PC-3 (cell line): ENCODE measurements at regions not wholly inside any gene's neighbourhood (a gene's known extent, or its start where the extent isn't known, plus 50 kb on each side); places are given as distances from the start of the nearest gene placed in this dataset.

Experiments
- ATAC-seq: fragments of 200-7000 bp; cut with Tn5 transposase; 2 replicates; pipeline ENCODE4 v1.9.1; 2020; ENCODE audit warnings: mild to moderate bottlenecking, moderate library complexity
- BruUV-seq: library from RNA; stranded (reverse); fragments of 400-500 nt; replicated peaks from 2 replicates; lab custom pipeline; 2021; lab: Mats Ljungman, UMichigan
- CTCF ChIA-PET: fragments of 300-600 bp; sonication (Branson Sonifier 250); formaldehyde crosslinking; loops from one replicate; lab custom pipeline; 2022; ENCODE audit warnings: antibody characterized with exemption; lab: Charles Lee
- POLR2A ChIA-PET: fragments of 300-600 bp; sonication (Branson Sonifier 250); formaldehyde crosslinking; loops from one replicate; lab custom pipeline; 2022; ENCODE audit warnings: antibody characterized with exemption; ENCODE audit not compliant: unreplicated experiment; lab: Charles Lee
- DNase-seq: peaks from one replicate; pipeline ENCODE4 v3.0.0-alpha.2; 2015
- H2AFZ ChIP-seq: fragments of 300-600 bp; sonication (generic); 2 replicates; pipeline ENCODE4 v1.6.0; 2016; ENCODE audit warnings: antibody characterized with exemption, low read length
- H3F3A ChIP-seq: fragments of 300-600 bp; sonication (generic); one replicate; pipeline ENCODE4 v1.6.0; 2017; ENCODE audit warnings: antibody characterized with exemption, low read length, control low read depth, mild to moderate bottlenecking; ENCODE audit not compliant: unreplicated experiment
- H3K27ac ChIP-seq: fragments of 300-600 bp; sonication (generic); 2 replicates; pipeline ENCODE4 v1.5.1; 2016; ENCODE audit warnings: mild to moderate bottlenecking, low read length
- H3K27me3 ChIP-seq: fragments of 300-600 bp; sonication (generic); 2 replicates; pipeline ENCODE4 v1.6.1; 2016; ENCODE audit warnings: low read length, mixed read lengths
- H3K36me3 ChIP-seq: fragments of 300-600 bp; sonication (generic); 2 replicates; pipeline ENCODE4 v1.6.1; 2016; ENCODE audit warnings: low read depth, mixed run types, low read length, mixed read lengths
- H3K4me1 ChIP-seq: fragments of 300-600 bp; sonication (generic); 2 replicates; pipeline ENCODE4 v1.5.1; 2016; ENCODE audit warnings: low read length; ENCODE audit not compliant: insufficient read depth
- H3K4me2 ChIP-seq: fragments of 300-600 bp; sonication (generic); 2 replicates; pipeline ENCODE4 v1.6.0; 2016; ENCODE audit warnings: low read length
- H3K4me3 ChIP-seq: fragments of 300-600 bp; sonication (generic); 2 replicates; pipeline ENCODE4 v1.5.1; 2016; ENCODE audit warnings: mild to moderate bottlenecking, low read length, mixed read lengths
- H3K79me2 ChIP-seq: fragments of 300-600 bp; sonication (generic); 2 replicates; pipeline ENCODE4 v1.6.1; 2017; ENCODE audit warnings: low read length, mixed read lengths
- H3K9ac ChIP-seq: fragments of 300-600 bp; sonication (generic); 2 replicates; pipeline ENCODE4 v1.6.0; 2016; ENCODE audit warnings: mild to moderate bottlenecking, low read length
- H3K9me2 ChIP-seq: fragments of 300-600 bp; sonication (generic); replicated peaks from 2 replicates; pipeline ENCODE4 v1.6.1; 2016; ENCODE audit warnings: mixed run types, low read length, mixed read lengths
- H3K9me3 ChIP-seq: fragments of 300-600 bp; sonication (generic); 2 replicates; pipeline ENCODE4 v1.6.1; 2016; ENCODE audit warnings: low read length, mixed read lengths
- H4K20me1 ChIP-seq: fragments of 300-600 bp; sonication (generic); 2 replicates; pipeline ENCODE4 v1.6.1; 2016; ENCODE audit warnings: low read length, mixed read lengths
- CTCF ChIP-seq: fragments of 300-600 bp; sonication (generic); conservative IDR thresholded peaks from 2 replicates; pipeline ENCODE4 v1.5.1; 2017; ENCODE audit warnings: antibody characterized with exemption, low read depth, mild to moderate bottlenecking, low read length
- EZH2 ChIP-seq: fragments of 300-600 bp; sonication (generic); IDR thresholded peaks from one replicate; pipeline ENCODE4 v1.6.1; 2017; ENCODE audit warnings: antibody characterized with exemption, mild to moderate bottlenecking, low read length; ENCODE audit not compliant: unreplicated experiment
- EZH2phosphoT487 ChIP-seq: fragments of 300-600 bp; sonication (generic); IDR thresholded peaks from 2 replicates; pipeline ENCODE4 v1.6.1; 2018; ENCODE audit warnings: mild to moderate bottlenecking, antibody characterized with exemption, low read length, borderline replicate concordance
- intact Hi-C: fragments of 100-400 bp; cut with micrococcal nuclease; formaldehyde crosslinking; loops from 2 replicates; pipeline ENCODE4 v1.9.0; 2023

DNA sequence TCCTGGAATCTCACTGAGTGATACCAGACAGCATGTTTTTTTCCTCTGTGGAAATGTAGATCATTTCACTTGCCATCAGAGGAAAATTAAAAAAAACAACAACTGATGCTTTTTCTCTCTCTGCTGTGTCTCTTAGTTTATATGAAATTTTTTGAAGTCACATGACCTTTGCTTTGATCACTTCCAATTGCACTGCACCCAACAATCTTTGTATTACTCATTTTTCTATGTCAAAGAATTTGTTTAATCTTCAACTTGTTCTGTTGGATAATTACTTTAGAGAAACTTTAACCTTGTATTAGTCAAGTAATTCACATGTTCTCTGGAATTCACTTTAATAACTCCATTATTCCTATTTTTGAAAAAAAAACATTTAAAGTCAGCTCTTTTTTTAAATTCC, 1452.7 kb upstream of the CDH8 start:
- H2AFZ ChIP-seq, result no peak overlapping the region
- no peak for DNase-seq
- no peak for ATAC-seq
- no peaks in the 10 kb centered on the region for H3F3A ChIP-seq
- no peaks in the 10 kb centered on the region for H4K20me1 ChIP-seq
- H3K4me2 ChIP-seq, result no peak overlapping the region
- no peaks in the 10 kb centered on the region for H3K9me2 ChIP-seq
- no TSS peak for BruUV-seq
- no peaks in the 10 kb centered on the region for H3K79me2 ChIP-seq
- H3K27ac ChIP-seq, result no peak overlapping the region
- no peak overlapping the region for H3K4me3 ChIP-seq
- H3K9ac ChIP-seq, result no peak overlapping the region
- TF ChIP-seq EZH2 (no peak), CTCF (no peak), EZH2phosphoT487 (no peak)
- H3K9me3 ChIP-seq, result no peaks in the 10 kb centered on the region
- ChIA-PET POLR2A (no interaction called here), CTCF (no interaction called here)
- no peaks in the 10 kb centered on the region for H3K4me1 ChIP-seq
- no peaks in the 10 kb centered on the region for H3K27me3 ChIP-seq
- no peaks in the 10 kb centered on the region for H3K36me3 ChIP-seq
- intact Hi-C loops, result no loop called here

- no peak for TF ChIP-seq EZH2phosphoT487
- no peak for TF ChIP-seq CTCF
- TF ChIP-seq EZH2, result no peak
- ChIA-PET POLR2A (no interaction called here), CTCF (no interaction called here)
- Histone ChIP-seq H3K27ac (no peak overlapping the region), H4K20me1 (no peaks in the 10 kb centered on the region), H3F3A (no peaks in the 10 kb centered on the region), H3K79me2 (no peaks in the 10 kb centered on the region), H3K27me3 (0 out of 2 replicates have a peak, but pooled peaks cover 4% of the 10 kb centered on the region), H3K4me2 (no peak overlapping the region), H3K4me3 (no peak overlapping the region), H3K9me3 (no peaks in the 10 kb centered on the region), H3K4me1 (no peaks in the 10 kb centered on the region), H2AFZ (no peak overlapping the region), H3K36me3 (no peaks in the 10 kb centered on the region), H3K9ac (no peak overlapping the region), H3K9me2 (no peaks in the 10 kb centered on the region)
- intact Hi-C loops, result no loop called here
- ATAC-seq, result no peak
- DNase-seq, result no peak
- BruUV-seq, result no TSS peak
Observed at GRCh38 chr16:63481060-63481459, 1444.8 kb upstream of the CDH8 start.

DNA sequence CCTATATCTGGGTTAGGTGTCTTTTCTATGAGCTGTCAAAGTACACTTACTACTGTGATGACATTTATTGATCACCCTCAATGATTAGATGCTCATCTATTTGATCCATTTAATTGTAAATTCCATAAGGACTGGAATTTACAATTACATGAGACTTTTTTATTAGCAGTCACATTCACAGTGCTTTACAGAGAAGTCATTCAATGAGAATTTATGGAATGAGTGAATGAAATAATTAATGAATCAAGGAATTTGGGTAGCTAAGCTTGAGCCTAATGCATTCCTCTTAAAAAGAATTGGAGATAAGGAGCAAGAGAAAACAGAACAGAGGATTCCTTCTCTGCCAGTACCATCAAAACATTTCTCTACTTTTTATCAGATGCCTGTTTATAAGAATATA, 1437.5 kb upstream of the CDH8 start:
- Histone ChIP-seq H3K9me2 (no peaks in the 10 kb centered on the region), H3K4me2 (no peak overlapping the region), H4K20me1 (no peaks in the 10 kb centered on the region), H3K9me3 (no peaks in the 10 kb centered on the region), H3K27me3 (peaks cover 11% of the 10 kb centered on the region; the same call in 1 of the 2 replicates), H3K9ac (no peak overlapping the region), H3K27ac (no peak overlapping the region), H3K4me3 (no peak overlapping the region), H3F3A (no peaks in the 10 kb centered on the region), H3K36me3 (no peaks in the 10 kb centered on the region), H3K79me2 (no peaks in the 10 kb centered on the region), H2AFZ (no peak overlapping the region), H3K4me1 (no peaks in the 10 kb centered on the region)
- ChIA-PET POLR2A (no interaction called here), CTCF (no interaction called here)
- intact Hi-C loops, result no loop called here
- DNase-seq (no peak), ATAC-seq (no peak)
- no peak for TF ChIP-seq EZH2
- TF ChIP-seq EZH2phosphoT487, result no peak
- TF ChIP-seq CTCF, result no peak
- no TSS peak for BruUV-seq
